IPS-20b (cell line): ENCODE measurements at regions not wholly inside any gene's neighbourhood (a gene's known extent, or its start where the extent isn't known, plus 50 kb on each side); places are given as distances from the start of the nearest gene placed in this dataset.

ENCODE experiments used
- H3K27ac ChIP-seq: one replicate; pipeline ENCODE4 v1.5.1; 2013; ENCODE audit warnings: low read length
- H3K27me3 ChIP-seq: 2 replicates; pipeline ENCODE4 v1.6.1; 2013; ENCODE audit warnings: mild to moderate bottlenecking, low read length, inconsistent platforms; ENCODE audit not compliant: insufficient read depth
- H3K36me3 ChIP-seq: 2 replicates; pipeline ENCODE4 v1.6.1; 2013; ENCODE audit warnings: low read depth, mild to moderate bottlenecking, inconsistent platforms, low read length, moderate library complexity; ENCODE audit not compliant: insufficient read depth
- H3K4me1 ChIP-seq: 2 replicates; pipeline ENCODE4 v1.6.1; 2013; ENCODE audit warnings: mild to moderate bottlenecking, control low read depth, inconsistent platforms, low read length, moderate library complexity; ENCODE audit not compliant: insufficient read depth
- H3K4me3 ChIP-seq: 2 replicates; pipeline ENCODE4 v1.5.1; 2013; ENCODE audit warnings: mild to moderate bottlenecking, low read length, inconsistent platforms
- H3K9ac ChIP-seq: 2 replicates; pipeline ENCODE4 v1.6.1; 2013; ENCODE audit warnings: low read depth, mild to moderate bottlenecking, inconsistent platforms, low read length, moderate library complexity
- H3K9me3 ChIP-seq: 2 replicates; pipeline ENCODE4 v1.6.1; 2013; ENCODE audit warnings: mild to moderate bottlenecking, low read depth, low read length, inconsistent platforms; ENCODE audit not compliant: insufficient read depth

DNA sequence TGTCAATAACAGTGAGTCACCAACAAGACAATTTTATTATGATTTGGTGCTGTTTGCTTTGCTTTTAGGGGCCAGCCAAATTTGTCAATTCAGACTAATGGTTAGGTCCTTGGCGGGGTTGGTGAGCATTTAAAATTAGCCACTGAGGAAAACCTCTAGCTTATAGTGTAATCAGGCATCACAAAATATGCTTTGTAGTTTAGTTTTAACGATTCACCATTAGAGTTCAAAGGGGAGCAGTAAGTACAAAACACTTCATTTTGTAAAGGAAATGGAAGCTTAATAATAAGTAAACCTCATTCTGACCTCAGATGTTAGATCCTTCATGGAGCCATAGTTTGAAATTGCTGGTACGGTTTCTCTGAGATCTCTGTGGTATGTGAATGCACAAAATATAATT, 218.4 kb upstream of the GOLIM4 start:
- no peak overlapping the region for H3K27ac ChIP-seq
- no peaks in the 10 kb centered on the region for H3K27me3 ChIP-seq
- H3K9me3 ChIP-seq: no peaks in the 10 kb centered on the region
- no peak overlapping the region for H3K9ac ChIP-seq
- H3K36me3 ChIP-seq: no peaks in the 10 kb centered on the region
- H3K4me1 ChIP-seq: no peaks in the 10 kb centered on the region
- no peak overlapping the region for H3K4me3 ChIP-seq

DNA sequence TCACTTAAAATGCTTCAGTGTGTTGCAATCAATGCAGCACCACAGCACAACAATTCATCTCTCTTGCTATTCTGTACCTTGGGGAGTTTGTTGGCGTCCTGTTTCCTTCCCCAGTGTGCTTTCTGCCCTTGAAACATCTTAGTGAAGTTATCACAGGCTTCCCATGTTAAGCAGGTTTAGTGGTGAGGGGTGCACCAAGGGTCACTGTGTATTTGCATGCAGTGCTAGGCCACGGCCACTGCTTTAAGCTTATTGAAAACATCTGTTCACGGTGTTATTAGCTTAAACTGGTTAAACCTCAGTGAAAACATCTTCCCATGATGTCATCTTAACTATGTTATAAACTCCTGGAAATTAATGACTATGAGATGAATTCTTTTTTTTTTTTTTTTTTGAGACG, 217.3 kb upstream of the GOLIM4 start:
- H3K4me1 ChIP-seq: no peaks in the 10 kb centered on the region
- no peaks in the 10 kb centered on the region for H3K36me3 ChIP-seq
- no peak overlapping the region for H3K4me3 ChIP-seq
- H3K27me3 ChIP-seq: no peaks in the 10 kb centered on the region
- no peaks in the 10 kb centered on the region for H3K9me3 ChIP-seq
- no peak overlapping the region for H3K9ac ChIP-seq
- H3K27ac ChIP-seq: no peak overlapping the region

DNA sequence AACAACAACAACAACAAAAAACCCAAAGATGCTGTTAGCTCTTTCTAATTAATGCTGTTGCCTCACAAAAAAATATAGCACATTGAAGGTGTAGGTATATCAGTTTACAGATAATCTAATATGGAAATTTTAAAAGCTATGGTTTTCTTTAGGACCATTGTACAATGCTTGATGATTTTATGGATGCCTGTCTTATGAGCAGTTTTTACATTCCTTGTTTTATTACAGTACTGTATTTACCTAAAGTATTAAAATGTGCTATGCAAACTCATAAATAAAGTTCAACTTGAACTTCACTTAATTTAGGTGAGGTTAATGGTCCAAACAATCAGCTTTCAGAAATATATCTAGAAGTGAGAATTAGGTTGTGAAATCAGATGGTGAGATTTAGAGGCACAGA, 212.2 kb upstream of the GOLIM4 start:
- Histone ChIP-seq H3K36me3 (0 out of 2 replicates have a peak, but pooled peaks cover 7% of the 10 kb centered on the region), H3K27ac (no peak overlapping the region), H3K9me3 (peaks cover 16% of the 10 kb centered on the region), H3K4me3 (no peak overlapping the region), H3K27me3 (no peaks in the 10 kb centered on the region), H3K9ac (no peak overlapping the region), H3K4me1 (no peaks in the 10 kb centered on the region)

DNA sequence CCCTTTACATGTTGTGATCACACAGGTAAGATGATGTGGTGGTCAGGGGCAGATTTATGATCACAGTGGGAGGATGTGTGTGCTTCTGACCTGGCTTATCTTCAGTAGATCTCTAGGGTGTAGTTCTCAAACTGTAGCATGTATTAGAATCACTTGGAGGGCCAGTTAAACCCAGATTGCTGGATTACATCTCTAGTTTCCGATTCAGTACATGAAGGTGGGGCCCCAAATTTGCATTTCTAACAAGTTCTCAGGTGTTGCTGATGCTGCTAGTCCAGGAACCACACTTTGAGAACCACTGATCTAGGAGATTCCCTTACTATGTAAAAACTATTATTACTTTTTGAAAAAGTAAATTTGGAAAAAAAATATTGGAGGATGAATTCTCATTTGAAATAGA, 199.3 kb upstream of the GOLIM4 start:
- H3K27me3 ChIP-seq: no peaks in the 10 kb centered on the region
- H3K4me1 ChIP-seq: peaks cover 5% of the 10 kb centered on the region; the same call in 1 of the 2 replicates
- H3K9ac ChIP-seq: no peak overlapping the region
- no peaks in the 10 kb centered on the region for H3K9me3 ChIP-seq
- H3K27ac ChIP-seq: no peak overlapping the region
- no peaks in the 10 kb centered on the region for H3K36me3 ChIP-seq
- H3K4me3 ChIP-seq: no peak overlapping the region

DNA sequence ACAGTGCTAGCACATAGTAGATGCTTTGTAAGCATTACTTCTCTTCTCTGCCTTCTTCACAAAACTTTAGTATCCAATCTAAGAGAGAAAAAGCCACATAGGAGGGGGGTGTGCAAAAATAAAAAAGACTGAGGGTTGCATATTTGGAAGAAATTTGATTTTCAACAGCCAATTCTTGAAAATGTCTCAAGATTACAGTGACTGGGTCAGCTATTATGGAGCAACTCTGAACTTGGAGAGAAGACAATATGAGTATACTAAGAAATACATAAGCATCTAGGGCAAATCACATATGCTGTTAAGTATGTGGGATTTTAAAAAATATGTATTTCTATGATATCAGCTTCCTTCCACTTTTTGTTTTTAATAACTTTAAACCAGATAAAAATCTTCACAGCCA, 196.6 kb upstream of the GOLIM4 start:
- Histone ChIP-seq H3K27ac (no peak overlapping the region), H3K4me1 (peaks cover 13% of the 10 kb centered on the region; the same call in 1 of the 2 replicates), H3K4me3 (no peak overlapping the region)

DNA sequence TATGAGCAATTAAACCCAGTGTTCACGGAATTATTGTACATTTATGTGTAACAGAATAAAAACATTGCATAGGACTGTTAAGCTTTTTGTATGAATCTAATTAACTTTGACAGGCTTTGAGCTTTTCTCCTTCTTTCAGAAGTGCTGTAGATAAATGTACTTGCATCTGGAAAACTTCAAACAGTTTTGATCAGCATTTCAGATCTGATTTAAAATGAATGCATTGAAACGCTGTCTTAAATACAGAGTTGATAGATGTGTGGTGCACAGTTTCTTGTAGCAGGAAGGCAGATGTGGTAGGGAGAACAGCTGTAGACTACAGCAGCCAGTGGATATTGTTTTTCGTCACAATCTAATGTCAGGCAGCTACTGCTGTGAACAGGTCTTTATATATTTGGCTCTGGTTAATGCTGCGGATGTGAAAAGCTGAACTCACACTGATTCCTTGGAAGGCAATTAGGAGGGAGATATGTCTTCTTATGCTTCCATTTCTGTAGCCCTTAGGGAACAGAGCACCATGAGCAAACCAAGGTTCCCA, 193.8 kb upstream of the GOLIM4 start:
- no peak overlapping the region for H3K27ac ChIP-seq
- H3K9ac ChIP-seq: no peak overlapping the region
- H3K27me3 ChIP-seq: no peaks in the 10 kb centered on the region
- H3K4me3 ChIP-seq: no peak overlapping the region
- no peaks in the 10 kb centered on the region for H3K36me3 ChIP-seq
- peaks cover 16% of the 10 kb centered on the region; the same call in 1 of the 2 replicates for H3K4me1 ChIP-seq
- H3K9me3 ChIP-seq: no peaks in the 10 kb centered on the region

More for the DNA sequence above, 196.6 kb upstream of the GOLIM4 start:
- no peaks in the 10 kb centered on the region for H3K27me3 ChIP-seq
- H3K36me3 ChIP-seq: no peaks in the 10 kb centered on the region
- H3K9ac ChIP-seq: no peak overlapping the region
- no peaks in the 10 kb centered on the region for H3K9me3 ChIP-seq

DNA sequence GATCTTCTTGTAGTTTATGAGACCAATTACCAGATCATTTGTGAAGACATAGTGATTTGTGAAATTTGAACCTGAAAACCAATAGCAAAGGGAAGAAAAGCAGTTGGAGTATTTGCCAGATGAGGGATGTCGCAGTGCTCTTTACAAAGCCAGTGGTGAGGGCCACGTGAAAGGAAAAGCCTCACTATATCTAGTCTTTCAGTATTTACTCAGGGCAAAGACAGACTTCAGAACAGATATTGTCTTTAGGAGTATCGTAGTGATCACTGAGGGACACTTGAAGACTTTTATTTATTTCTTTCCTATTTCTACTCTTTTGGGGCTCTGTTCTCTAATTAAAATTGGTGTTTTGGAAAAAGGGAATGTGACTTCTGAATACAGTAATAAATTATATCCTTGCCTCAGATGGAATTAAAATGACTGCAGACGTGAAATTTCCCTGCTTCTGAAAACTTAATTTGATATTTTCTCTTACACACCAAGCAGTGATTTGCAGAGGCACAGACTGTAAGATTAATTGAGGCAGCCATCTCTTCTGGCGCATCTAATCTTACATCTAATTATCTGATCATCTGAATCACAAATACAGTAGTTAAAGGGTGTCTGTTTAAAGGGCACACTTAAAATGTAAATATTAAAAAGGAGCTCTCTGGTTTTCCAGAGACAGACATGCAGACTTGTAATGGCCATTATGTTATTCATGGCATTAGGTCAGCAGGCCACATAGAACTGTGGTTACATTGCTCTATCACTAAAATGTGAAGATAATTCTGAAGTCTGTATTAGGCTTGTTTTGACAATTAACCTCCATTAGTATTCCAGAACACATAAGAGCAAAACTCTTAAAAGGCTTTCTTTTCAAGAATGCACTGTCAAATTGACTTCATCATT, 193.0 kb upstream of the GOLIM4 start:
- no peak overlapping the region for H3K9ac ChIP-seq
- H3K36me3 ChIP-seq: no peaks in the 10 kb centered on the region
- no peak overlapping the region for H3K4me3 ChIP-seq
- peaks cover 16% of the 10 kb centered on the region; the same call in 1 of the 2 replicates for H3K4me1 ChIP-seq
- no peaks in the 10 kb centered on the region for H3K9me3 ChIP-seq
- H3K27ac ChIP-seq: no peak overlapping the region
- no peaks in the 10 kb centered on the region for H3K27me3 ChIP-seq

DNA sequence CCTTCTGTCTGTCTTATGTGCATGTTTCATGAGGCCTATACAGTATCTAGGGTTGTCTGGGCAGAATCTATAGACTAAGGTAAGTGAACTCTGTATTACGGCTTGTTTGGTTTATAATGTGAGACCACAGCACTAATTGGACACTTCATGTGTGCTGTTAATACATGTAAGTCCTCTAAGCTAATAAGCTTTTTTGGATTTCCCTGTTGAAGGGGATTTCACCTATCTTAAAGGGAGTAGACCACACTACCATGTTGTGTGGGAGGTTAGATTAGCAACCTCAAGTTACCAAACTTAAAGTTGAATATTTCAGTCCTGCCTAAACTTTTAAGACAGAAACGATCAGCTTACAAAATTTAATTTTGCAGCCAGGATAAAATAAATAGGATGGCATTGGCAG, 189.8 kb upstream of the GOLIM4 start:
- Histone ChIP-seq H3K4me3 (no peak overlapping the region), H3K36me3 (no peaks in the 10 kb centered on the region), H3K9ac (no peak overlapping the region), H3K4me1 (peaks cover 11% of the 10 kb centered on the region; the same call in 1 of the 2 replicates), H3K27ac (no peak overlapping the region), H3K27me3 (no peaks in the 10 kb centered on the region), H3K9me3 (no peaks in the 10 kb centered on the region)

DNA sequence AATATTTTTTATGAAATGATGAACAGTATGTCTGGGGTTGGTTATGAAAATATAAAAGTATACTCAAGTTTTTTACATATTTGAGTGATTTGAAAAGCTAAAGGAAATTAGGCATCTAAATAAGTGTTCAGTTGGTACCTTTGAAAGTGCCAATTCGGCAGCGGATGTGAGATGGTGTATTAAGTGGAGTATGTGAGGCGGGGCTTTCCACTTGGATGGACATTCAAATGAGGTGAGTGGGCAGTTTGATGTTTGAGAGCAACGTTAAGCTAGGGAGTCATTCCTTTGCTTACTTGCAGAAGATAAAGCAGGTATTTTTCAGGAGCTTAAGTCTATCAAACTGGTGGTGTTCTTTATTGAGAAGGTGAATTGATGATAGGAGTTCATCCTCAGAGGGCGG, 189.0 kb upstream of the GOLIM4 start:
- Histone ChIP-seq H3K36me3 (no peaks in the 10 kb centered on the region), H3K27ac (no peak overlapping the region)

DNA sequence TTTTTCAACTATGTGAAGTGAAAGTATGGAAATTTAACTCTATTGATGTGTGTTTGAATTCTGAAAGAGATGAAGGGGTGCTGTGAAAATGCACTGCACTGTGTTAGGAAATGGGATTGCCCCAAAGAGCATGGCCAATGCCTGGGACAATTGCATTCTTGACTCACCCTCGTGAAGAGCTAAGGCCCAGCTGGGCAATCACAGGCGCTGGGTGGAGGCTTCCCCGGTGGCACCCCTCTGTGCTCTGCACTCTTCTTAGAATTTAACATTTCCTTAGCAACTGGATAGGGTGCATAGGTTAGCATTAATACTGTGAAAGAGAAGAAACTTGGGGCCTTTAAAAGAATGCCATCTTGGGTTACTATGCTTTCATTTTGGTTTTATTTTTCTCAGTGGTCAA, 179.9 kb upstream of the GOLIM4 start:
- no peaks in the 10 kb centered on the region for H3K27me3 ChIP-seq
- H3K9ac ChIP-seq: no peak overlapping the region

More for the DNA sequence above, 189.0 kb upstream of the GOLIM4 start:
- no peak overlapping the region for H3K4me3 ChIP-seq
- H3K9me3 ChIP-seq: no peaks in the 10 kb centered on the region
- no peak overlapping the region for H3K9ac ChIP-seq
- H3K4me1 ChIP-seq: peaks cover 11% of the 10 kb centered on the region; the same call in 1 of the 2 replicates
- no peaks in the 10 kb centered on the region for H3K27me3 ChIP-seq

DNA sequence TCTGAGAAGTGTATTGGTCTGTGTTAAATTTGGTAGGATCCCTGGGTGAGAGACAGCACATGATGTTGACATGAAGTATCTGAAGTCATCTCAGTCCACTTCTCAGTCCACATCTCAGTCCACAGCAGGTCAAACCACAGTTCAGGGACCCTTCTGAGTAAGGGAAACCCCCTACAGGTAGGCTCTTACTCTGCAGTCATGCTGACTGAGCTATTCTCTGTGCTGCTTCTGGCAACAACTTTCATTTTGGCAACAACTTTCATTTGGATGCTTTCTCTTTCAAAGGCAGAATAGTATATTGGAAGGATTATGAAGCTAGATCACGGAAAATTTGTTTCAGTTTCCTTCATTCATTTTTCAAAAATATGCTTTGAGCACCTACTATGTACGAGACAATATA, 178.2 kb upstream of the GOLIM4 start:
- H3K27me3 ChIP-seq: no peaks in the 10 kb centered on the region
- peaks cover 22% of the 10 kb centered on the region; the same call in 1 of the 2 replicates for H3K4me1 ChIP-seq
- no peak overlapping the region for H3K4me3 ChIP-seq
- no peaks in the 10 kb centered on the region for H3K36me3 ChIP-seq
- H3K9me3 ChIP-seq: peaks cover 5% of the 10 kb centered on the region; the same call in 1 of the 2 replicates
- no peak overlapping the region for H3K27ac ChIP-seq
- no peak overlapping the region for H3K9ac ChIP-seq

More for the DNA sequence above, 179.9 kb upstream of the GOLIM4 start:
- H3K9me3 ChIP-seq: peaks cover 5% of the 10 kb centered on the region; the same call in 1 of the 2 replicates
- H3K4me3 ChIP-seq: no peak overlapping the region
- H3K36me3 ChIP-seq: no peaks in the 10 kb centered on the region
- no peak overlapping the region for H3K27ac ChIP-seq
- peaks cover 22% of the 10 kb centered on the region; the same call in 1 of the 2 replicates for H3K4me1 ChIP-seq

DNA sequence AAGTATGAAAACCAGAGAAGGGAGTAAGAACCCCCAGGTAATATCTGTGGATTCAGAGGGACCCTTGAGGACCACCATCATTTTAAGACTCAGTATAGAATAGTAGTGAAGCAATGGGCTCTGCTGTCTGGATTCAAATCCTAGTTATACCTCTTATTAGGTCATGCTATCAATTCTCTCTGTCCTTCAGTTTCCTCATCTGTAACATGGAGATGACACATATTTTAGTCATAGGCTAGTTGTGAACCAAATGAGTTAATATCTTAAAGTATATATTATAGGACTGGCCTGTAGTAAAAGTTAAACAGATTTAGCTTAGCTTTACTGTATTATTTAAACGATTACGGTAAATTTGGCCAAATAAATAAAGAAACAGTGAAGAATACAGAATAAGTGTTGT, 177.3 kb upstream of the GOLIM4 start:
- Histone ChIP-seq H3K9me3 (peaks cover 5% of the 10 kb centered on the region; the same call in 1 of the 2 replicates), H3K27me3 (no peaks in the 10 kb centered on the region), H3K36me3 (no peaks in the 10 kb centered on the region), H3K4me3 (no peak overlapping the region), H3K27ac (no peak overlapping the region), H3K4me1 (peaks cover 22% of the 10 kb centered on the region; the same call in 1 of the 2 replicates), H3K9ac (no peak overlapping the region)
